Fibroblast of peridontal ligament (primary cell): ENCODE measurements at regions not wholly inside any gene's neighbourhood (a gene's known extent, or its start where the extent isn't known, plus 50 kb on each side); places are given as distances from the start of the nearest gene placed in this dataset.

Source experiments
- DNase-seq: peaks from one replicate; pipeline ENCODE4 v3.0.0-alpha.2; 2010; ENCODE audit errors: extremely low read depth

DNA sequence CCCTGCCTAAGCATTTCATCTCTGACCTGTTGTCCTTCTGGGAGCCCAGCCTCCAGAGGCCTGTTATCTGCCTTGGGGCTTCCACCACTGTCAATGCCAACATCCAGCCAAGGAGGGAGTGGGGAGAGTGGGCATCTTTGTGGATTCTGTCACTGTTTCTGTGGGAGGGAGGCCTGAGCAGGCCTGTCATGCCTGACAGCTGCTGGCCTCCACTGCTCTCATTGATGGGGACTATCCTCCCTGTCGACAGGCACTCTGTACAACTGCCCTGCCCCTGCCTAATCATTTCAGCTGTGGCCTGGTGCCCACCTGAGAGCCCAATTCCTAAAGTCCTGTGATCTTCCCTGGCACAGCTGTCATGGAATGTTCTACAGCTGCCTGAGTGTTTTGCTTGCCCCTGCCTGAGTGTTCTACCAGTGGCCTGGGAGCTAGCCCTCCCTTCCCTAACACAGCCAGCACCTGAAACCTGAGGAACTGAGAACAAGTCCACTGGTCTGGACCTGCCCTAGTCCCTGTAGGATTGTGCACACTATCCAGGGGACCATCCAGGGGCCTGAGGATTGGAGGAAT lies 145.3 kb downstream of the FAM83B start:
- no peak for DNase-seq

DNA sequence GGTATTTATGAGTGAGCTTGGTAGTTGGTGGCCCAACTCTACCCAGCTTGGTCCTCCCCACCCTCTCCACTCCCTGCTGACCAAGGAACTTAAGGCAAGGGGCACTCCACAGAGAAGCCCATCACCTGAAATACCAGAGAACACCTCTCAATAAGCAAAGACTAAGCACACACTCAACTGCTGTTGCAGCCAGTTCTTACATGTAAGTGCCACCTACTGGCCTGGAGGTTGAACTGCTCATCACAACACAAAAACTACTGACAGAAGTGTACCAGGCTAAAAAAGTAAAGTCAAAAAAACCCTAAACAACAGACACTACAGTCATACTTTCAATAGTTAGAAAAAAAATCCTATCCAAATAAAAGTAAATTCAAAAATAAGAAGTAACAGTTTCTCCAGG lies 146.2 kb downstream of the FAM83B start:
- no peak for DNase-seq

DNA sequence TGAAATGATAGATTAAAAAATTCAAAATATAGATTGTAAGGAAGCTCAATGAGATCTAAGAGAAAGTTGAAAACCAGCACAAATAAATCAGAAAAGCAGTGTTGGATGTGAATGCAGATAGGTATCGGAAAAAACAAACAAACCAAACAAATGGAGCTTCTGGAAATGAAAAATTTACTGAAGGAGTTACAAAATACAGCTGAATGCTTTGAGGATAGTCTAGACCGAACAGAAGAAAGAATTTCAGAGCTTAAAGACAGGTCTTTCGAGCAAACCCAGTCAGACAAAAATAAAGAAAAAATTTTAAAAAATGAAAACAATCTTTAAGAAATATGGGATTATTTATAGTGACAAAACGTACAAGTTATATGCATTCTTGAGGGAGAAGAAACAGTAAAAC lies 146.7 kb downstream of the FAM83B start:
- no peak for DNase-seq

DNA sequence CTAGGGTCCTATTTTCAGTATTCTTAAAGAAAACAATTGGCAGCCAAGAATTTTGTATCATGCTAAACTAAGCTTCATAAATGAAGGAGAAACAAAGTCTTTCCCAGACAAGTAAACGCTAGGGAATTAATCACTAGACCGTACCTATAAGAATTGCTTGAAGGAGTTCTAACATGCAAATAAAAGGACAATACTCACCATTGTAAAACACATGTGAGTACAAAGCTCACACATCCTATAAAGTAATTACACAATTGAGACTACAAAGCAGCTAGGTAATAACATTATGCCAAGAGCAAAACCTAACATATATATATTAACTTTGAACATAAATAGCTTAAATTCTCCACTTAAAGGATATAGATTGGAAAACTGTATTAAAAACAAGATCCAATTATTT lies 147.4 kb downstream of the FAM83B start:
- no peak for DNase-seq

DNA sequence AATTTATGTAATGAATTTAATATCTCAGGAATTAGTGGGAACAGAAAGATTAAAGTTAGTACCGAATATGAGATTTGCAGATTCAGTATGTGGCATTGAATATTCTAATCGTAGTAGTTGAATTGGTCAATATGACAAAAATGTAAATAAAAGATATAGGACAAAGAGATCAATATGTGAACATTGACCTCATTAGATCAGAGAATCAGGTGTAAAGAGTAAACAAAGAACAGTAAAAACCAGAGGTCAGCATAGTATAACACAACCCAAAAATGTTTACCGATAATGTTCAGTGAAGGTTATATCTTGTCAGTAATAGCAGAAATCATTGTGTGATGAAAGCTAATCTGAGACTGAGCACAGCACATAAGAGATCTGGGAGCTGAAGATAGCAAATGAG lies 152.0 kb downstream of the FAM83B start:
- DNase-seq, result no peak

DNA sequence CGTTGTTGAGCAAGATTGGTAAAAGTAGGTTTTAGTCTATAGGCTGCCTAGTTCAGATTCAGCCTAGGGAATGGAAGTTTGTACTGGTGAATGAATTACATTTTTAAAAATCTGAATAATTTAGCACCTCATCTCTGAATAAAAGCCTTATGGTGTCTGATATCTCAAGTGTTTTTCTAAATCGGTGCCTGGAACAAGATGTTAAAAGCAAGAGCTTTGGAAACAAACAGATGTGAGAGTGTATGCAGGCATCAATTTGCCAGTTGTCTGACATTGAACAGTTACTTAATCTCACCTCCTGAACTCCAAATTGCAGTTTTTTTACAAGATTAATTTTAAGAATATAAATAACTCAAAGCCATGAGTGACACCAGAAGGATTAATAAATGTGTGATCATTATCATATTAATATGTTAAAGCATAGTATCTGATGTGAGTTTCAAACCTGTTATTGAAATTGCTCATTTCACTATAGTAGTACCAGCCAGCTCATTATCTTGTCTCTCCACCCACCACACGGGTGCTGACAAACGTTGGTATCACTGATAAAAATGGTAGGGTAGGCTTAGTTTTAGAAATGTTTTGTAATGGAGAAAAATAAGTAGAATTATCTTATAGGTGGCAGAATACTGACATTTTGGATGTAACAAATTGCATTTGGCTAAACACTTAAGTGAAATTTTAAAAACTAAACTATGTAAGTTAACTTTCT lies 157.3 kb downstream of the FAM83B start:
- no peak for DNase-seq

DNA sequence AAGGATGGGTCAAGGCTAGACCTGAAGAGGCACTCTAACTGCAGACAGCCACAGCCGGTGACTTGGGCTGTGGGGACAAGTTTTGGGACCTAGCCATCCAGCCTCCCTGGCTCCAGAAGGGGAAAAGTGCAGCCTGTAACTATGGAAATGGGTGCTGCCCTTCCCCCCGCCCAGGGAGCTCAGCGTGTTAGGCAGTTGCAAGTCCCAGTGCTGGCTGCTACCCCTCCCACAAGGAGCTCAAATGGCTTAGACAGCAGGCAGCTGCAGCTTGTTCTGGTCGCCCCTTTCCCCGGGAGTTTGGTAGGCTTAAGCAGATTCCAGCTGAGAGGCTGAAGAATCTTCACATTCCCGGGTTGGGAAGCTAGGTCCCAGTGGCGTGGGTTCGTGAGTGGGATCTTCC lies 162.6 kb downstream of the FAM83B start:
- no peak for DNase-seq

DNA sequence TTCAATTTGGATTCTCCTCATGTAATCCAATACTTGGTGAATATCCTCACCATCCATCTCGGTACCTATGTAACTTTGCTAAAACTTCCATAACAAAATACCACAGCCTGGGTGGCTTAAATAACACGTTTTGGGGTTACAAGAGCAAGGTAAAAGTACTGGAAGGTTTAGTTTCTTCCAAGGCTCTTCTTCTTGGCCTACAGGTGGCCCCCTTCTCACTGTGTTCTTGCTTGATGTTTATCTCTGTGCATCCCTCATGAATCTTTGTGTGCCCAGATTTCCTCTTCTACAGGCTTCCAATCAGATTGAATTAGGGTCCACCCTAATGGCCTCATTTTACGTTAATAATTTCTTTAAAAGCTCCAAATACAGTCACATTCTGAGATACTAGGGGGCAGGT lies 163.3 kb upstream of the HCRTR2 start:
- DNase-seq, result no peak

DNA sequence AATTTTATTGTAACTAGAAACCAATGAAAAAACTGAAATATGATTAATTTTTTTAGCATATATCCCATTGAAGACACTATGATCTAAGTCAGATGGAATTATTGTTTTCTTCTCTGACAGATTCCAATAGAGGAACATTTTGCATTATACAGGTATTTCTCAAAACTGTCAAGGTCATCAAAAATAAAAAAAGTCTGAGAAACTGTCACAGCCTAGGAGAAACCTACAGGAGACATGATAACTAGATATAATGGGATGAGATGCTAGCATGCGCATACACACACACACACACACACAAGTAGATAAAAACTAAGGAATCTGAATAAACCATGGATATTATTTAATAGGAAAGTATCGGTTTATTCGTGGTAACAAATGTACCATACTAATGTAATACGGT lies 161.9 kb upstream of the HCRTR2 start:
- no peak for DNase-seq

DNA sequence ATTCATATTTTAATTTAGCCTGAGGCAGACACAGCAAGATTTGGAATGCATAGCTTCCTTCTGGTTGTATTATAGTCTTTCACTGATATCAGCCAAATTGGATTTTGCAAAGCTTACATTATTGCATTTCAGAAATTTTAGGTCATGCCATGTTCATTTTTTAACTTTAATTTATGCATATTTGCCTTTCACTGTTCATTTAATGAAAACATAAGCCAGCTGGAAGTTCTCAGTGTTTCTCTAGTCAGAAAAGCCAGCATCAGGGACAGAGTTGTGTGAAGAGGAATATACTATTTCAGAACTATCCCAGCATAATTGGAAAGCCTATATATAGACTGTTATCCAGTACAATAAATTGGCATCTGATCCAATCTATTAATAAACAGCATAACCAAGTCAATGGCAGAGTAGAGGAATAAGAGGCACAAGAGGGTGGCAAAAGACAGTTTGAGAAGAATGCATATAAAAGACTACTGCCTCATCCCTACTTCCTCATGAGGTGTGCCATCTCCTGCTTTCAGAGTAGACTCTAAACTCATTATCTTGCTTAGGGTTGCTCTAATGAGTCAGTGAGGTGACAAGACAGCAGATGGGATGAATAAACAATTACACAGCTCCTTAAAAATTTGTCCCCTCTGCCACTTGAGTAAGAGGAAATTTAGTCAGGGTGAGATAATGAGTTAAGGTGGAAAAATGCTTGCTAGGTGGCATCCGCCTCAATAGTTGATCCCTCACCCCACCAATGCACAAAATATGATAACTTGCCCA lies 159.8 kb upstream of the HCRTR2 start:
- DNase-seq, result peak; percentile 13

DNA sequence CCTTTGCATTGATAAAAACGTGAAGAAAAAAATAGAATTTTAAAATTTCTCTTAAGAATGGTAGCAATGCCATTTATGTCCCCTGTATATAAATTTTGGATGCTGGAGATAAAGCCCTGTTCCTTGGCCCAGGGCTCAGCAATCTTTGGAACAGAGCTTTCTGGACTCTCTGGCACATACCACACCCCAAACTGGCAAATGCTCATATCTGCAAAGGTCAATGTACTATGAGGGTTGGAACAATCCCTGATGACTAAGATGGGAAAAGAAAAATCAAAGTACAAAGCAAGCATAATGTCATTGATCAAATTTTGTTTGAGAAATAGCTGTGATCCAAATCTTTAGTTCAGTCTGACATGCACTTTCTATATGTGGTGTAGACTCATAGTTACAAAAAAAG lies 158.1 kb upstream of the HCRTR2 start:
- DNase-seq, result no peak

DNA sequence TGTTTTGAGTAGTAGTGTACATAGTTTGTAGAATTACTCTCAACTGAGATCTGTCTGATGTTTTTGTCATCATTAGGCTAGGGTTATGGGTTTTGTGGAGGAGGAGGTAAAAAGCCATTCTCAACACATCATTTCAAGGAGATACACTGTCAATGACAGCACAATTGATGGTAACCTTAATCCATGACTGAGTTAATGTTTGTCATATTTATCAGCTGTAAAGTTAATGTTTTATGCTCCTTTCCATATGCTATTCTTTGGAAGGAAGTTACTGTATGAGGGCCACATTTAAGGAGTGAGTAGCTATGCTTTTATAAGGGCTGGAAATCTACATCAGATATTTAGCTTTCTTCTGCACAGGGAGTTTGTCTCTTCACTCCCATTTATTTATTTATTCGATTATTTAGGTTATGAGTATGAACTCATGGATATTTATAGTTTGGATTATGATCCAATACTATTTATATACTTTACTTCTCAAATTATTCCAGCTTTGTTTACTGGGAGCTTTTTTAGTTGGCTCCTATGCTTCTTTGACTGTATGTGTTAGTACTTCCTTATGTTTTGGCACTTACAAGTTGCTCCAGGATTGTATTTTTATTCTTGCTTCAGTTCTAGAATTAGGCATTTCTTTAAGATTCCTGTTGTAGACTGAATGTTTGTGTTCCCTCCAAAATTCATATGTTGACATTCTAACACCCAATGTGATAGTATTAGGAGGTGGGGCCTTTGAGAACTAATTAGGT lies 156.6 kb upstream of the HCRTR2 start:
- no peak for DNase-seq

DNA sequence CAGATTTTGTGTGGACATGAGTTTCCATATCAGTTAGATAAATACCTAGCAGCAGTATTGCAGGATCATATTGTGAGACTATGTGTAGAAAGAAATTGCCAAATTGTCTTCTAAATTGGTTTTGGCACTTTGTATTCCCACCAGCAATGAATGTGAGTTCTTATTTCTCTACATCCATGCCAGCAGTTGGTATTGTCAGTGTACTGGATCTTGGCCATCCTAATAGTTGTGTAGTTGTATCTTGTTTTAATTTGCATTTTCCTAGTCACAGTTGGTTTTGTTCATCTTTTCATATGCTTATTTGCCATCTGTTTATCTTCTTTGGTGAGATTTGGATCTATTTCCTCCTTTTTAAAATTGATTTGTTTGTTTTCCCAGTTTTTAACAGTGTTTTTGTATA lies 154.7 kb upstream of the HCRTR2 start:
- DNase-seq, result no peak

DNA sequence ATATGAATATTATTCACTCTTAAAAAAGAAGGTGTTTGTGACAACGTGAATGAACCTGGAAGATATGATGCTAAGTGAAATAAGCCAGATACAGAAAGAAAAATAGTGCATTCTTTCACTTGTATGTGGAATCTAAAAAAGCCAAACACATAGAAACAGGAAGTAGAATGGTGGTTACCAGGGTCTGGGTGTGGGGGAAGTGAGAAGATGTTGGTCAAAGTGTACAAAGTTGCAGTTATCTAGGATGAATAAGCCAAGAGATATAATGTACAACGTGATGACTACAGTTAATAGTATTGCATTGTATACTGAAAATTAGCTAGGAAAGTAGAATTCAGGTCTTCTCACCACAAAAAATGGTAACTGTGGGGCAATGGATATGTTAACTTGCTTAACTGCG lies 151.1 kb upstream of the HCRTR2 start:
- no peak for DNase-seq

DNA sequence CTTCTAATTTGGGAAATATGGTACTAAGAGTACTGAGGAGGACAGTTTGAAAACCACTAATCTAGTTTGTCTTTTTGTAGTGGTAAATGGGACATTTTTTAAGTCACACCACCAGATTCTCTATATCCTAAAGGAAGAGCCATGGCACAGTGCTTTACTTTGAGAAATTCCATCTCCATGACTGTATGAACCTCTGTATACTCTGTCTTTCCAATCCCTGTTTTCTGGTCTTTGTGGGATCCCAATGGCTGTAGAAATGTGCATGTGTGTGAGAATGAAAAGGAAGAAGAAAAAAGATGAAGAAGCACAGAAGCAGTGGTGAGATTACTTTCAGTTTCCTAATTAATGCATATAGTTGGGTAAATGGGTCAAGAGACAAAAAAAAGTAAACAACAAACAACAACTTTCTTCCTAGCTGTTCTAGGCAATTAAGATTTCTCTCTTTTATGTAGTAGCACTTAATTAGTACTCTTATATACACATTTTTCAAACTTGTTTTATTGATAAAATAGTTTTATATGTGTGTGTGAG lies 141.2 kb upstream of the HCRTR2 start:
- DNase-seq, result peak; percentile 46

DNA sequence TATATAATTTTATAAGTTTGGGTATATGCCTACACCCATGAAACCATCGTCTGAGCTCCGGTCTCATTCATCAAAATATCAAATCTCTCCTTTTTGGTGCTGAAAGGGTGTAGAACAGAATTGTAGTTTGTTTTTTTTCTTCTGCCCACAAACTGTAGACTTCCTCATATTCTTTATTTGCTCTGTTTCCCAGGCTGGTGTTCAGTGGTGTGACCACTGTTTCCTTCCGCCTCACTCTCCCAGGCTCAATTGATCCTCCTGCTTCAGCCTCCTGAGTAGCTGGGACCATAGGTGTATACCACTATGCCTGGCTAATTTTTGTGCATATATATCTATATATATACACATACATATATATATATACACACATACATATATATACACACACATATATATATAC lies 139.6 kb upstream of the HCRTR2 start:
- no peak for DNase-seq

DNA sequence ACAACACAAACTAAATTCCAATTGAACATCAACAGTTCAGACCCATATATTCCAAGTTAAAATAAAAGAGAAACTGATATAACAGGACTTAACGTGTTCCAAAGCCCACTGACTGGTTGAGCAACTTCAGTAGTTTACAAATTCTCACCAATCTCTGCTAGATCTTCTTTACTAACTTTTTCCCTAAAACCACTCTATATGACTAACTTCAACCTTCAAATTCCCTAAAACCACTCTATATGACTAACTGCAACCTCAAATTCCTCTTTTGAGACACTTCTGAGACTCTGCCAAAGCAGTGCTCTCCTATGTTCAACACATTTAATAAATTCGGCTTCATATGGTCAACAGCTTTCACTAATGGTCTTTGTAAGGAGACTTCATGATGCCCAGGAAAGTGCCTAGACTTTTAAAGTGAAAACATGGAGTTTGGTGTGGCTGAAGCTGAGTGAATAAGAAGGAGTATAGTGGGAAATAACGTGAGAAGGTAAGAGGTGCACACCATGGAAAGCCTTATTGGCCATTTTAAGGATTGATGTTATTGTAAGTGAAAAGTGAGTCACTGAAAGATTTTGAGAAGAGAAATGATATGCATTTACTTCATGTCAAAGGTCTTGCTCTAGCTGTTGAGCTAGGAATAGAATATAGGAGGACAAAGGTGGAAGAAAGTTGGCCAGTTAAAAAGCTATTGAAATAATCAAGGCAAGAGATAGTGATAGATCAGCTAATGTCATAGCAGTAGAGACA lies 134.0 kb upstream of the HCRTR2 start:
- DNase-seq, result peak; percentile 93

DNA sequence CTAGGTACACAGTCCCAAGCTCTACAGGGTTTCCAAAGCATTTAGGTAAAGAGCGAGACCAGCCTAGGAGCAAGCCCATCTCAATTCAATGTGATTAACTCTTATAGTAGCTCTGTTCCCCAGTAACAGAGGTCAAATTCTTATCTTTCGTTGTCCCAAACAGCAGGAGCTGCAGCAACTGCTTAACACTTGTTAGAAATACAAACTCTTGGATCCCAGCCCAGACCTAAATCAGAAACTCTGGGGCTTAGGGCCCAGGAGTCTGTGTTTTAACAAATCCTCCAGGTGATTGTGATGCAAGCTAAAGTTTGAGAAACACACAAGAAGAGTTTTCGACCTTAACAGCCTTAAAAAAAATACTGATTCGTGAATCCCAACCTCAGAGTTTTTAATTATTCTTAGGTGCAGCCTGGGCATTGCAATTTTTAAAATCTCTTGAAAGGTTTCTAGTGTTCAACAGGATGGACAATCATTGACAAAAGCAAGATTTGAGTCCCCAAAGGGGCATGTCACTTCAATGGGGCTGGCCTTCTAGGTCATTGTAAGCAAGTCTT lies 127.4 kb upstream of the HCRTR2 start:
- DNase-seq, result no peak

DNA sequence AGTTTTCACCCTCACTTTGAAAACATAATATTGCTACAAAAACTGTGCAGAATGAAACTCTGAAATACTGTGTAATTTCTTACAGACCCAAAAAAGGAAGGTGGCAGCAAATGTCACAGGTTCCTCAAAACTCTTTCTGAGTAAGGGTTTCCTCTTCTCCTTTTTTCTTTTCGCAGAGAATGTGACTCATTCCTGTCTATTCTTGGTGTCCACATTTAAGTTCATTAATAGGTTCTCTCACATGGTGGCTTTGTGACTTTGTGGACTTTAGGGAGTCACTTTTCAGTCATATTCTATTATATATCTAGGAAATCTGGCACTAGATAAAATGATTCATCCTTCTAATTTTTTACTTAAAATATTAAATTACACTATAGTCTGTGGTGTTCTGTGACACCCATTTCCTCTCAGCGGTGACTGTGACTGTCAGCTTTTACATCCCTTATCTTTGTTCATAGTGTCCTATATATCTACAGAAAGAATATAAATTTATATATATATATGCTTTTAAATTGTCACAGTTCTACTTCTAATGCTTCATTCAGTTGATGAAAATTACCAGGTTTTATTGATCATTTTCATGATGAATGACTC lies 126.8 kb upstream of the HCRTR2 start:
- DNase-seq, result no peak

DNA sequence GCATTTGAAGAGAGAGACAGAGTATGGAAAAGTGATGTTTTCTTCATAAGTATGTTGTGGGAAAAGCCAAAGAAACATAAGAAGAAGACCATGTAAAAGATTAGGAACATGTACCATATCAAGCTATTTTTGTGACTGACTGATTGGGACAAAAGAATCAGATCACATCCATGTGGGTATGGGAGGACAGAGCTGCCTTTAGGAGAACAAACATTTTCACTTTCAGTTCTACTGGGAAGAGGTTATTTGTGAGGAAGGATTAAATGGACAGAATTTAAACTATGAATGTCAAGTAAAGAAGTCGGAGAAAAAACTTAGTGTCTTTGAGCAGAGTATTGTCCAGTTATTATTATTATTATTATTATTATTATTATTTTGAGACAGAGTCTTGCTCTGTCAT lies 124.4 kb upstream of the HCRTR2 start:
- DNase-seq, result peak; percentile 12

DNA sequence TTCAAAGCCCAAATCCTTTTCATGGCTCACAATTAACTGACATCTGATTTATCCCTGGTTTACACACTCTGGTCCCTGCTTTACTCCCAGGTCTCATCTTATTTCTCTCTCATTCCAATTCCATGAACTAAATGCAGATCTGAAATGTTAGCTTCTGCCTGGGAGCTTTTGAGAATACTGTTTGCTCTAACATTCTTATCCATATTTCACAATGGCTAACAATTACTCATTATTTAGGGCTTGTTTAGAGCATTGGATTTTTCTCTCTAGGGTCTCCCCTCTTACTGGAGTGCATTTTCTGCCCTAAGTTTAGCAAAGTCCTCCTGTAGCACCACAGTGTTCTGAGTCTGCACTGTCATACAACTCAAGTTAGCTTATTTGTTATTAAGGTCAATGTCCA lies 121.5 kb upstream of the HCRTR2 start:
- peak; percentile 13 for DNase-seq
